ENCODE measurements at regions not wholly inside any gene's neighbourhood (a gene's known extent, or its start where the extent isn't known, plus 50 kb on each side); places are given as distances from the start of the nearest gene placed in this dataset.

DNA sequence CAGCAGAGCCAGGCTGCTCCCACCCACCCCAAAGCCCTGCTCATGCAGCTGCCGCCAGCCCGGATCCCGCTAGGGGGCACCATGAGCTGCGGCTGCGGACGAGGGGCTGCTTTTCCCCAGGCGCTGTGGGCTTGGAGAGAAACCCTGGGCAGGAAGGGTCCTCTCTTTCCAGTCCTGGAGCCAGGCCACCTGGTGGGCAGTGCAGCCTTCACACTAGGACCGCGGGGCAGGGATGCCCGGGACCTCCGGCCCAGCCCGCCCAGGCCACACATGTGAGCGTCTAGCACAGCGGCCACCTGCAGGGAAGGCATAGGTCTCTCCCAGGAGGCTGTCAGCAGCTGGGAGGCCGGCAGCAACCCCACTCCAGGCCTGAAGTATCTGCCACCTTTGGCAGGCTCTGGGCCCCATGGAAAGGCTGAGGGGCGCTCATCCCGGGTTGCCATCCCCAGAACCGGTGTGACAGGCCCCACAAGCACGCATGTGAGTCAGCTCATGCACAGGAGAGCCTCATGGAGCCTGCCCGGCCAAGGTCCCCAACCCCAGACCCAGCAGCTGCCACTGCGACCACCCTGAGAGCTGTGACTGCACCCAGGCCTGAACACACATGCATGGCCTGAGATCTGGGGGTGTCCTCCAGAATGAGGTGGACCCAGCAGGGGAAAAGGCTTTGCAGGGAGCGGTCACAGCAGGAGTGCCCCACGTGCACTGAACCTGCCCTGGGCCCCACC lies 280.0 kb upstream of the RTL1 start:
- DNase-seq (ENCODE audit: low spot score in 2 of 2): peak; percentile 51 to 66
- no peak for TF ChIP-seq EP300 (IDR thresholded peaks at IDR 0.05)
- TF ChIP-seq, protein P1, sequence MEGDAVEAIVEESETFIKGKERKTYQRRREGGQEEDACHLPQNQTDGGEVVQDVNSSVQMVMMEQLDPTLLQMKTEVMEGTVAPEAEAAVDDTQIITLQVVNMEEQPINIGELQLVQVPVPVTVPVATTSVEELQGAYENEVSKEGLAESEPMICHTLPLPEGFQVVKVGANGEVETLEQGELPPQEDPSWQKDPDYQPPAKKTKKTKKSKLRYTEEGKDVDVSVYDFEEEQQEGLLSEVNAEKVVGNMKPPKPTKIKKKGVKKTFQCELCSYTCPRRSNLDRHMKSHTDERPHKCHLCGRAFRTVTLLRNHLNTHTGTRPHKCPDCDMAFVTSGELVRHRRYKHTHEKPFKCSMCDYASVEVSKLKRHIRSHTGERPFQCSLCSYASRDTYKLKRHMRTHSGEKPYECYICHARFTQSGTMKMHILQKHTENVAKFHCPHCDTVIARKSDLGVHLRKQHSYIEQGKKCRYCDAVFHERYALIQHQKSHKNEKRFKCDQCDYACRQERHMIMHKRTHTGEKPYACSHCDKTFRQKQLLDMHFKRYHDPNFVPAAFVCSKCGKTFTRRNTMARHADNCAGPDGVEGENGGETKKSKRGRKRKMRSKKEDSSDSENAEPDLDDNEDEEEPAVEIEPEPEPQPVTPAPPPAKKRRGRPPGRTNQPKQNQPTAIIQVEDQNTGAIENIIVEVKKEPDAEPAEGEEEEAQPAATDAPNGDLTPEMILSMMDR (IDR thresholded peaks at IDR 0.05): peak in 1 of 2 donors; percentile 5
- H3K9me3 ChIP-seq: peaks cover 4% of the 10 kb centered on the region
- no peaks in the 10 kb centered on the region for H3K4me1 ChIP-seq
- H3K27ac ChIP-seq: no peak overlapping the region
- peaks cover 28% of the 10 kb centered on the region for H3K27me3 ChIP-seq
- WGBS: 43% methylated on average over 14 of the region's 23 CpGs
- H3K4me3 ChIP-seq: no peak overlapping the region
- no peaks in the 10 kb centered on the region for H3K36me3 ChIP-seq

DNA sequence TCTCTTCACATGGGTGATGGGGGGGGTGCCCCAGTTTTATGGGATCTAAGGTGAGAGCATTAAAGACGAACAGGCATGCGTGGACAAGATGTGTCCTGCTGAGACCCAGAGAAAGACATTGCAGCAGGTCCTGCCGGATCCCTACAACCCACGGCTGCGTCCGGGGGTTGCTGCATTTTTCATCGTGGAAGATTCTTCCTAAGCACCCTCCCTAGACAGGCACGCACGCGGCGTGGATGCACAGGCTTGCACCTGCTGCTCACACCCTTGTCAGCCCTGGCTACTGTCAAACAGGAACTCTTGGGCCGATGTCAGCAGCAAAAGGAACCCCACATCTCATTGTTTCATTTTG lies 280.6 kb upstream of the RTL1 start:
- no peak overlapping the region for H3K27ac ChIP-seq
- 47% methylated on average over 7 of the region's 12 CpGs for WGBS
- DNase-seq (ENCODE audit: low spot score in 2 of 2): peak in 1 of 2 donors; percentile 63

GRCh38 chr14:101184572-101184971 lies 281.1 kb upstream of the RTL1 start:
- Histone ChIP-seq H3K27me3 (peaks cover 28% of the 10 kb centered on the region), H3K4me1 (no peaks in the 10 kb centered on the region), H3K9me3 (peaks cover 4% of the 10 kb centered on the region), H3K36me3 (no peaks in the 10 kb centered on the region), H3K4me3 (no peak overlapping the region), H3K27ac (no peak overlapping the region)
- TF ChIP-seq POLR2AphosphoS5 (IDR thresholded peaks at IDR 0.05) (no peak), EP300 (IDR thresholded peaks at IDR 0.05) (no peak), POLR2A (IDR thresholded peaks at IDR 0.05) (no peak)
- TF ChIP-seq, protein P1 (IDR thresholded peaks at IDR 0.05): no peak
- WGBS: 89% methylated on average over 6 of the region's 6 CpGs
- DNase-seq (ENCODE audit: low spot score in 2 of 2): no peak

More for the DNA sequence above, 280.6 kb upstream of the RTL1 start:
- Histone ChIP-seq H3K4me3 (no peak overlapping the region), H3K4me1 (no peaks in the 10 kb centered on the region), H3K36me3 (no peaks in the 10 kb centered on the region), H3K9me3 (peaks cover 4% of the 10 kb centered on the region), H3K27me3 (peaks cover 28% of the 10 kb centered on the region)
- TF ChIP-seq EP300 (IDR thresholded peaks at IDR 0.05) (no peak), POLR2AphosphoS5 (IDR thresholded peaks at IDR 0.05) (no peak), POLR2A (IDR thresholded peaks at IDR 0.05) (no peak)
- TF ChIP-seq, protein P1 (IDR thresholded peaks at IDR 0.05): no peak

GRCh38 chr14:101185073-101185835 lies 281.7 kb upstream of the RTL1 start:
- Histone ChIP-seq H3K27ac (no peak overlapping the region), H3K27me3 (peaks cover 28% of the 10 kb centered on the region), H3K9me3 (peaks cover 3% of the 10 kb centered on the region), H3K36me3 (no peaks in the 10 kb centered on the region), H3K4me1 (no peaks in the 10 kb centered on the region), H3K4me3 (no peak overlapping the region)
- WGBS: 71% methylated on average over 13 of the region's 15 CpGs
- peak in 1 of 2 donors; percentile 70 for DNase-seq (ENCODE audit: low spot score in 2 of 2)
- no peak for TF ChIP-seq EP300 (IDR thresholded peaks at IDR 0.05)
- TF ChIP-seq, protein P1 (IDR thresholded peaks at IDR 0.05): no peak
- no peak for TF ChIP-seq POLR2A (IDR thresholded peaks at IDR 0.05)
- TF ChIP-seq POLR2AphosphoS5 (IDR thresholded peaks at IDR 0.05): no peak

GRCh38 chr14:101185946-101186345 lies 282.4 kb upstream of the RTL1 start:
- 68% methylated on average over 5 of the region's 5 CpGs for WGBS
- no peak for DNase-seq (ENCODE audit: low spot score in 2 of 2)
- TF ChIP-seq EP300 (IDR thresholded peaks at IDR 0.05) (no peak), POLR2AphosphoS5 (IDR thresholded peaks at IDR 0.05) (no peak), POLR2A (IDR thresholded peaks at IDR 0.05) (no peak)
- TF ChIP-seq, protein P1 (IDR thresholded peaks at IDR 0.05): no peak
- Histone ChIP-seq H3K27me3 (peaks cover 28% of the 10 kb centered on the region), H3K36me3 (no peaks in the 10 kb centered on the region), H3K4me3 (no peak overlapping the region), H3K4me1 (no peaks in the 10 kb centered on the region), H3K27ac (no peak overlapping the region), H3K9me3 (no peaks in the 10 kb centered on the region)

All from suprapubic skin (tissue), 4 donors.